ENCODE measurements at regions not wholly inside any gene's neighbourhood (a gene's known extent, or its start where the extent isn't known, plus 50 kb on each side); places are given as distances from the start of the nearest gene placed in this dataset.

DNA sequence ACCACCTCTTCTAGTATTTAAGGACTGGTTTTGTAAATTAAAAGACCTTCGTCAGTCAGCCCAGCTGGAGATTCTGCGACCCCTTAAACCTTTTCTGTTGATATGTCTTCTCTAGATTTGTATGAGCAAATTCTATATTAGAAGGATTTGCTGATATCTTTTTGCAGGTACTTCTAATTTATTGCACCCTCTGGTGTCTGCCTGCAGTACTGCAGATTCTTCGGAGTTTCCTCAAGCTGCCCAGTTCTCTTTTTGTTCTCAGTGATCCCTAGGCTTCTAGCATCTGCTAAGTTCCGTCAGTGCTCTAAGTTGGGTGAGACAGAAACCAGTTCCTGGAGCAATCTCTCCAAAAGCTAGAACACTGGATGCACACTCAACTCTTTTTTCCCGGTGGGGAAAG is 545.2 kb downstream of the C4orf33 start:
- Mint-ChIP-seq H3K27ac (no peak overlapping the region), H3K4me1 (no peaks in the 10 kb centered on the region), H3K4me3 (no peak overlapping the region), H3K36me3 (no peaks in the 10 kb centered on the region), H3K27me3 (no peaks in the 10 kb centered on the region), H3K9me3 (no peaks in the 10 kb centered on the region)

DNA sequence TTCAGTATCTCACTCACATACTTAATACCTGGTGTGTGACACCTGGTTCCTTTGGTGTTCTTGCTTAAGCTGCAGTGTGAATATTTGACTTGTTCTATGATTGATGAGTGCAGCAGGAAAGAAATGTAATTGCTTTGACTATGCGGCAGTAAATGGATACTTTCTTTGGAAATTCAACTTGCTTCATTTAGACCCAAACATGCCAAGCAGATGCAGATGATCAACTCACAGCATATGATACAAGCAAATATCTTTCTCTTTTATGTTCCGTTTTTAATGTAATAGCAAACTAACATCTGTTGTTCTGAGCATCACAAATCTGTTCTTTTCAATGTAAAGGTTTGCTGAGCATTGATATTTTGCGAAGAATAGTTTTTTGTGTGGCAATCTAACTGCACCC is 549.5 kb downstream of the C4orf33 start:
- no peaks in the 10 kb centered on the region for H3K36me3 Mint-ChIP-seq
- H3K27ac Mint-ChIP-seq: no peak overlapping the region
- no peak overlapping the region for H3K4me3 Mint-ChIP-seq

DNA sequence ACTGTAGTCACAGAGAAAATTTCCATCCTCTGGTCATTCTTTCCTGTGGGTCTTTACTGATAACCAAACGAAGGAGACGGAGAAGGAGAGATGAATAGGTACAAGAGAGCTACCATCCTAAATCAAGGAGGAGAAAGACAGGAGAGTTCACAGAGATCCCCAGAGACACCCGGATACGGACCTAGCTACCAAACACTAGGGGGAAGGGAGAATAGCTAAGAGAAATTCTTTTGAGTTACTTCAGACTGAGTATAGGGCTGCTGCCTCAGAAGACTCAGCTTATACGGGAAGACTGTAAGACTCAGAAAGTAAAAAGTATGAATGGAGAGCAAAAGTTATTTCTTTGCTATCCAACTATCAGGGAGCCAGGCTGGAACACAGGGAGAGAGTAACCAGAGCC is 572.1 kb downstream of the C4orf33 start:
- Mint-ChIP-seq H3K27me3 (no peaks in the 10 kb centered on the region), H3K4me3 (no peak overlapping the region), H3K36me3 (peaks cover 1% of the 10 kb centered on the region), H3K27ac (no peak overlapping the region), H3K9me3 (no peaks in the 10 kb centered on the region), H3K4me1 (no peaks in the 10 kb centered on the region)

More for the DNA sequence above, 549.5 kb downstream of the C4orf33 start:
- H3K4me1 Mint-ChIP-seq: no peaks in the 10 kb centered on the region
- no peaks in the 10 kb centered on the region for H3K27me3 Mint-ChIP-seq
- no peaks in the 10 kb centered on the region for H3K9me3 Mint-ChIP-seq

DNA sequence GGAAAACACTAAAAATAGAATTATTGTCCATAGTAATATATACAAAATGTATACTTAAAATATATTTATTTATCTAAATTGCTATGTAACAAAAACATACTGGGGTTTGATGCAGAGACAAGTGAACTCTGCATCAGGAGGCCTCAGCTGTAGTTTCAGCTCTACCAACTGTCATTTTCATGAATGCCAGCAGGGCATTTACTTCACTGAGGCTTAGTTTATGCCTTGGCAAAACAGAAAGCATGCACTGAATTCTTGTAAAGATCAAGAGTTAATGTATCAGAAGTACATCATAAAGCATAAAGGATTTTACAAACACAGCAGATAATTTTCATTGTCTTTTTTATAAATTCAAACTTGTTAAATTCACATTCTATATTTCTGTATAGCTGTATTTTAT is 577.0 kb downstream of the C4orf33 start:
- Mint-ChIP-seq H3K27me3 (no peaks in the 10 kb centered on the region), H3K4me3 (no peak overlapping the region), H3K4me1 (no peaks in the 10 kb centered on the region), H3K27ac (no peak overlapping the region), H3K9me3 (peaks cover 1 to 7% (median 4%) of the 10 kb centered on the region in 3 donors), H3K36me3 (no peaks in the 10 kb centered on the region)

DNA sequence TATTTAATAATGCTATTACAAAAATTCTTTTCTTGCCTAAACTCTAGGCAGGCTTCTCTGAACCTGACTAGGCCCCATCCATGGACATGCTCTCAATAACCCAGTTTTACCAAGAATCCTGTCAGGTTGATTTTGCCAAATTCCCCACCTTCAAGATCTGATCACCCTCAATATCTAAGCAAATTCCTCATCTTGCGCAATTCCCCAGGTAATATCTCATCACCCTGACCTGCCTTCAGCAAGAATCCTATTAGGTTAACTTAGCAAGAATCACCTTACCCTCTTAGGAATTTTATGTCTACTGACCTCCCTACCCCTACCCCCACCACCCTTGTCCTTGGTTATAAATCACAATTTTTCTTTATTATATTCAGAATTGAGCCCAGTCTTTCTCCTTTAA is 579.1 kb downstream of the C4orf33 start:
- H3K36me3 Mint-ChIP-seq: no peaks in the 10 kb centered on the region
- H3K4me3 Mint-ChIP-seq: no peak overlapping the region
- no peaks in the 10 kb centered on the region for H3K27me3 Mint-ChIP-seq
- H3K9me3 Mint-ChIP-seq: peaks cover 1 to 10% (median 4%) of the 10 kb centered on the region in 3 donors
- H3K4me1 Mint-ChIP-seq: no peaks in the 10 kb centered on the region
- no peak overlapping the region for H3K27ac Mint-ChIP-seq

DNA sequence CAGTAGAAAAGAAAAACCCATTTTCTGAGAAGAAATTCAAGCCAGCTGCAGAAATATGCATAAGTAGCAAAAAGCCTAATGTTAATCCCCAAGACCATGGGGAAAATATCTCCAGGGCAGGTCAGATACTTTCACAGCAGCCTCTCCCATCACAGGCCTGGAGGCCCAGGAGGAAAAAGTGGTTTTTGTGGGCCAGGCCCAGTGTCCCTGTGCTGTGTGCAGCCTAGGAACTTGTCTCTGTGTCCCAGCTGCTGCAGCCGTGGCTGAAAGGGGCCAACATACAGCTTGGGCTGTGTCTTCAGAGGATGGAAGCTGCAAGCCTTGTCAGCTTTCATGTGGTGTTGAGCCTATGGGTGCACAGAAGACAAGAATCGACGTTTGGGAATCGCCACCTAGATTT is 581.0 kb downstream of the C4orf33 start:
- Mint-ChIP-seq H3K27me3 (no peaks in the 10 kb centered on the region), H3K4me3 (no peak overlapping the region), H3K9me3 (peaks cover 1 to 10% (median 4%) of the 10 kb centered on the region in 3 donors), H3K27ac (no peak overlapping the region), H3K36me3 (no peaks in the 10 kb centered on the region), H3K4me1 (no peaks in the 10 kb centered on the region)

DNA sequence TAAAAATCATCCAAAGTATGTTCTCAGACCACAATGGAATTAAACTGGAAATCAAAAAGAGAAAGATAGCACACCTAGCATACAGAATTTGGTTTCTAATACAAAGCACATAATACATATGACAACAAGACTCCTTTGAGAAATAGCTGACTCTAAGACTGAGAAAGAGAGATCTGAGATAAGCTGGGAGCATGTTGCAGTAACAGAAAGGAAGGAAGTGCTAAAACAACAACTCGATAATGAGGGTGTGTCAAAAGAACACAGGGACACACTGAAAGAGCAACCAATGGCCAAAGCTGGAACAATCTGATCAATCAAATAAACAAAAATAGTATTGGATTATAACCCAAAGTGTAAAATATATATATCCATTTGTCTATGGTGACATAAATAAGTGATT is 586.6 kb downstream of the C4orf33 start:
- no peak overlapping the region for H3K4me3 Mint-ChIP-seq
- H3K9me3 Mint-ChIP-seq: peaks cover 0 to 3% (median 3%) of the 10 kb centered on the region in 3 donors
- H3K27me3 Mint-ChIP-seq: no peaks in the 10 kb centered on the region
- H3K27ac Mint-ChIP-seq: no peak overlapping the region
- H3K36me3 Mint-ChIP-seq: no peaks in the 10 kb centered on the region
- no peaks in the 10 kb centered on the region for H3K4me1 Mint-ChIP-seq

DNA sequence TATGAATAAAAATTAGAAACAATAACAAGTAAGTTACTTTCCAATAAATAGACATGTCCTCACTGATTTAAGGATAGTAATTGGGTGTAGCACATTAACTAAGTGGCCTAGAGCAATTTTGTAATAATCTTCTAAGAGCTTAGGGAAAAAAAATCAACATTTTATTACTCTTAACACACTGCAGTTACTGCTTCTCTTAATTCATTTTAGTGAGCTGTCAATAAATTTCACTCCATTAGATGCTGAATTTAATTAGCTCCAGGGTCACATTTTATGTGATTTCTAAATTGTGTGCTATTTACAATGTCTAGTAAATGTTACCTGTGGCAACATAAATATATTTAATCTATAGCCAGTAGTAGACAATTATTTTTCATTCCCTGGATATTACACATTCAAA is 612.0 kb downstream of the C4orf33 start:
- H3K4me1 Mint-ChIP-seq: no peaks in the 10 kb centered on the region
- no peaks in the 10 kb centered on the region for H3K36me3 Mint-ChIP-seq
- no peaks in the 10 kb centered on the region for H3K27me3 Mint-ChIP-seq
- no peak overlapping the region for H3K4me3 Mint-ChIP-seq
- no peak overlapping the region for H3K27ac Mint-ChIP-seq
- H3K9me3 Mint-ChIP-seq: peaks cover 0 to 6% (median 4%) of the 10 kb centered on the region in 3 donors

DNA sequence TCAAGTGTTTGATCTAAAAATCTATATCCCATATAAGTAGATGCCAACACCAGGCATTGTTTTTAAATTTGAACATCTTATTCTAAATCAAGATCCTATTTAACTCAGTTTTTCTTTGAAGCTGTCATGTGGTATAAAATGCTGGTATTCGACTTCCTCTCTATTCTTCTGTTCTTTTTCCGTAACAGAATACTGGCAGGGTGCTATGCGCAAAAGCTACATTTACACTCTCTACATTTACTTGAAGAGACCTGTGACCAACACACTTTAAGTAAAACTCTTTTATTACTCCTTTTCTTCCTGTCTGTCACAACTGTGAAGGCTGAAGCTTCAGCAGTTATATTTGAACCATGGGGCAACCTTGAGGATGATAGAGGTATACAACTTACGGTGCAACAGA is 612.8 kb downstream of the C4orf33 start:
- H3K4me1 Mint-ChIP-seq: no peaks in the 10 kb centered on the region
- H3K36me3 Mint-ChIP-seq: no peaks in the 10 kb centered on the region
- no peak overlapping the region for H3K27ac Mint-ChIP-seq
- no peak overlapping the region for H3K4me3 Mint-ChIP-seq
- no peaks in the 10 kb centered on the region for H3K27me3 Mint-ChIP-seq
- H3K9me3 Mint-ChIP-seq: peaks cover 2 to 6% (median 4%) of the 10 kb centered on the region in 3 donors

DNA sequence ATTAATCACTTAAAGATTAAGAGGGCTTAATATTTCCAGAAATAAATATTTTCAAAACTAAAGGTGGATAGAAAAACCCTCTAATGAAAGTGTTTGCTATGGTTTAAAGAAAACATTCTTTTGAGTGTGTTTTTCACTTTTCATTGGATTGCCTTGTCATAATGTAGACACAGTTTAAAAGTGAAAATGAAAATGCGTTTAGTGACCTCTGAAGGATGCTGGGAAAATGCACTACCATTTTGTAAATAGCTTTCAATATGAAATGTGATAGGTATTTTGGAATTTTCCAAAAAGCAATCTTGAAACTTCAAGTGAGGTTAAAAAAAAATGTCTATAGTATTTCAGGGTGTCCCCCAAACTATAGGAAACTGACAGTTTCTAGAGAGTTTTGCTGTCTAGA is 642.2 kb downstream of the C4orf33 start:
- H3K27ac Mint-ChIP-seq: no peak overlapping the region
- peaks cover 0 to 10% (median 0%) of the 10 kb centered on the region in 3 donors for H3K9me3 Mint-ChIP-seq
- no peak overlapping the region for H3K4me3 Mint-ChIP-seq
- H3K4me1 Mint-ChIP-seq: no peaks in the 10 kb centered on the region
- H3K27me3 Mint-ChIP-seq: no peaks in the 10 kb centered on the region
- H3K36me3 Mint-ChIP-seq: no peaks in the 10 kb centered on the region

DNA sequence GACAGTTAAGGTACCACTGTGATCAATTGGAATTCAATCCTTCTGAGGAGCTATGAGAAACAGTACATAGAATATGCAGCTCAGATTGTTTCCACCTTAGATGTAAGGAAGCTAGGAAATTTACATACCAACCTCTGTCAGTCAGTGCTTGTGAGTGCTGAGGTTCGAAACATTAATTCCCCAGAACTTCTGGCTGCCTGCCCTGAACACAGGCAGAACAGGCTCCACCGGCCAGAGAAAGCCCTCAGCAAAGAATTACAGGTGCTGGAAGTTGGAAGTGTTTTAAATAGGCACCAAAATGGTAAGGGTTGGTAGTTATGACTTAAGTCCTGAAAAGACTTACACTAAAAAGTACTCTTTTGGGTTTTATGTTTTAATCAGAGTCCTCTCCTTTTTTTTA is 651.8 kb downstream of the C4orf33 start:
- no peaks in the 10 kb centered on the region for H3K27me3 Mint-ChIP-seq
- no peak overlapping the region for H3K27ac Mint-ChIP-seq
- H3K36me3 Mint-ChIP-seq: no peaks in the 10 kb centered on the region

DNA sequence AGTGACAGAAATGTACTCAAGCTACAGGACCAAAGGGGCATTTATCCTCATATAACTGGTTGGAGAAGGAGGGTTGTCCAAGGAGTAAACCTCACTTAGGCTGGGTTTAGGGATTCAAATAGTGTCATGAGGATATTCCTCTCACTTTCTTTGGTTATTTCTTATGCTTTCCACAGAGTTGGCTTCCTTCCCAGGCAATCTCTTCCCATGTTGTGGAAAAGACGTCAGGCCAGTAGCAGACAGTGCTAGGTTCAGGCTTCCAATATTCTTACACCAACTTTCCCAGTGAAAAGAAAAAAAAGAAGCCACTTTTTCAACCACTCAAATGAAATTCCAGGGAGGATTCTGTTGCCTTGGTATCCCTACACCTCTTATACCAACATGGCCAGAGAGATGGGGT is 653.0 kb downstream of the C4orf33 start:
- H3K27ac Mint-ChIP-seq: no peak overlapping the region
- no peaks in the 10 kb centered on the region for H3K27me3 Mint-ChIP-seq
- H3K4me1 Mint-ChIP-seq: no peaks in the 10 kb centered on the region
- H3K36me3 Mint-ChIP-seq: no peaks in the 10 kb centered on the region
- no peak overlapping the region for H3K4me3 Mint-ChIP-seq
- peaks cover 0 to 3% (median 0%) of the 10 kb centered on the region in 3 donors for H3K9me3 Mint-ChIP-seq

More for the DNA sequence above, 651.8 kb downstream of the C4orf33 start:
- H3K9me3 Mint-ChIP-seq: peaks cover 0 to 3% (median 0%) of the 10 kb centered on the region in 3 donors
- H3K4me1 Mint-ChIP-seq: no peaks in the 10 kb centered on the region
- H3K4me3 Mint-ChIP-seq: no peak overlapping the region

DNA sequence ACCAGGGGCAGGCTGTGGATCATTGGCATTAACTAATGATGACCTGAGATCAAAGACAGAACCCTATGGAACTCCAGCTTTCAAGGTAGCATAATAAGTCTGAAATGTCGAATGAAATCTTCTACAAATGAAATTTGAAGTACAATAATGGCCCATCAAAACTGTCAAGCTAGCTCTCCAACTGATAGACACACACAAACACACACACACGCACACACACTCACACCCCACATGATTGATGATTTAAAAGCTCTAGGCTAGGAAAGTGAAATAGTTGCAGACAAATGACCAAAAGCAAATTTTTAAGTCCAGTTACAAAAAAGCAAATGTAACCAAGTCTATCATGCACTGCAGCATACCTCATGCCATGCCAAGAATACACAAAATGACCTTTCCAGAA is 655.7 kb downstream of the C4orf33 start:
- Mint-ChIP-seq H3K4me1 (no peaks in the 10 kb centered on the region), H3K9me3 (no peaks in the 10 kb centered on the region), H3K4me3 (no peak overlapping the region), H3K27ac (no peak overlapping the region), H3K27me3 (no peaks in the 10 kb centered on the region), H3K36me3 (no peaks in the 10 kb centered on the region)

DNA sequence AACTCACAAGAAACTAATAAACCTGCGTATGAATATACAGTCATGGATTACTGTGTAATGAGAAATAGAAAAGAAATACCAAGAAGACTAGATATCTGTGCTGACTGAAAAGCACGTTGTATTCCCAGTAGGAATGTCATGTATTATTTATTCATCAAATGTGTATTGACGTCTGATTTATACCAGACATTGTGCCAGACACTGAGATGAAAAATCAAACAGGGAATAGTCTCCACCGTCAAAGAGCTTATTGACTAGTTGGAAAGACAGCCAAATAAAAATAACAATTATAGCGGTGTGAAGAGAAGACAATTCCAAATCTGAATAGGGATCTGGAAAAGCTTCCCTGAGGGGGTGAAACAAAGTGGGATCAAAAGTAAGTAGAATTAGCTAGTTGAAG is 687.6 kb downstream of the C4orf33 start:
- Mint-ChIP-seq H3K36me3 (no peaks in the 10 kb centered on the region), H3K27me3 (no peaks in the 10 kb centered on the region), H3K4me3 (no peak overlapping the region), H3K27ac (no peak overlapping the region), H3K4me1 (no peaks in the 10 kb centered on the region), H3K9me3 (peaks cover 2 to 9% (median 5%) of the 10 kb centered on the region in 3 donors)

DNA sequence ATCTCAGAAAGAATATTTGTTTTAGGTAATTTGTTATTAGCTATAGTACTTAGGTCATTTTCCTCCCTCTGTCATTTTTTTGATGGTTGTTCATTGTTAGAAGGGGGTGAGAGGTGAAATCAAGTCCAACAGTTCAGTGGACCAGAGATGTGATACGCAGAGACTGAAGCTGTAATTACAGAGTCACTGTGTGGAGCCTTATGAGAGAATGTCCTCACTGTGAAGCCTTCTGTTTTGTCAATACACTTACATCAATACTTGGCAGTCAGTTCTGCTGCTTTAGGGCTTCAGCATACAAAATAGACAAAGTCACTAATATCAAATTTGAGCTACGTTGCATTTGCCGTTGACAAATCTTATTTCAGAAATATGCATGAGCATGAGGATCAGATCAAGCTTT is 692.5 kb downstream of the C4orf33 start:
- Mint-ChIP-seq H3K36me3 (no peaks in the 10 kb centered on the region), H3K4me3 (no peak overlapping the region), H3K9me3 (peaks cover 0 to 5% (median 2%) of the 10 kb centered on the region in 3 donors), H3K4me1 (no peaks in the 10 kb centered on the region), H3K27me3 (no peaks in the 10 kb centered on the region), H3K27ac (no peak overlapping the region)

DNA sequence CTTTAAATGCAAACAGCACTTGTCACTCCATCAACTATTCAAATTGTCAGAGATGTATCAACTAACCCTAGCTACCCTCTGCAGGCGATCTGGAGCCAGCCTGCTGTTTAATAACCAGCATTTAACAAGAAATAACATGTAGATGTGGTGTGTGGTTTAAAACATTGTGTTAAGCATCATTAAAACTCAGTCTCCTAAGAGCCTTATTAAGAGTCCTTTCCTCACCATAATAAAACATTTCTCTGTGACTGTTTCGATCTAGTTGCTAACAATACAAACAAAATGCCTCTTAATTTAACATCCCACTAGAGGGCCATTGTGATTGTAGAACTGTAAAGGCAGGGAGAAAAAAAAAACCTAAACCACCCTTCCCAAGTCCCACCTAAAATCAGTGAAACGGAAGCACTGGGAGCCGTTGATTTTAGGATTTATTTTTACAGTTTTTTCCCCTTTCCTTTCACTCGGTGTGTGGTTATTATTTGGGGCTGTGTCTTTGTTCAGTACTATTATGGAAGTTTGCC is 708.6 kb downstream of the C4orf33 start:
- Mint-ChIP-seq H3K27ac (no peak overlapping the region), H3K9me3 (peaks cover 0 to 15% (median 5%) of the 10 kb centered on the region in 3 donors), H3K4me1 (no peaks in the 10 kb centered on the region), H3K4me3 (no peak overlapping the region), H3K36me3 (no peaks in the 10 kb centered on the region), H3K27me3 (no peaks in the 10 kb centered on the region)

DNA sequence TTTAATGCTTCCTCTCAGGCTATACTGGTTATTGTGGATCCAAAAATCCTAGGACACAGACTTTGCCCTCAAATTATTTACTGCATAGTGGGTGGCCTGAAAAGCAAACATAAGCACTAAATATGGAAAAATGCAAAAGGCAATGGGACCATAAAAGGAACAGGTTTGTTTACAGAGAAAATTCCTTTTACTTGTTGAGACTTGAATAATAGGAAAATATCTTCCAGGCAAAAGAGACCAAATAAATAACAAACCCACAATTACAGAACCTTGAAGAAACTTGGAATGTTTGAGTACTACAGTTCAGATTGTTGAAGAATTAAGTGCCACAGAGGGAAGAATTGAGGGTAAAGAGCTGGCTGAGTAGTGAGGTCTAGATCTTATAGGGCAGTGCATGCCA is 711.0 kb downstream of the C4orf33 start:
- Mint-ChIP-seq H3K36me3 (no peaks in the 10 kb centered on the region), H3K9me3 (peaks cover 0 to 15% (median 5%) of the 10 kb centered on the region in 3 donors), H3K27me3 (no peaks in the 10 kb centered on the region), H3K4me1 (no peaks in the 10 kb centered on the region), H3K4me3 (no peak overlapping the region), H3K27ac (no peak overlapping the region)

Data from IgD-negative memory B cell (primary cell).